ENCODE measurements at regions not wholly inside any gene's neighbourhood (a gene's known extent, or its start where the extent isn't known, plus 50 kb on each side); places are given as distances from the start of the nearest gene placed in this dataset.

- no peak for DNase-seq
Measured at GRCh38 chr2:60092781-60093180, 460.7 kb downstream of the BCL11A start.

GRCh38 chr2:60091894-60092293 lies 461.6 kb downstream of the BCL11A start:
- DNase-seq = no peak

- no peak for DNase-seq
Measured at GRCh38 chr2:60091266-60091665, 462.2 kb downstream of the BCL11A start.

GRCh38 chr2:60079562-60079961 lies 473.9 kb downstream of the BCL11A start:
- DNase-seq = no peak

GRCh38 chr2:60075048-60075447 lies 478.4 kb downstream of the BCL11A start:
- no peak for DNase-seq

GRCh38 chr2:60073201-60073600 lies 480.3 kb downstream of the BCL11A start:
- DNase-seq = no peak

- no peak for DNase-seq
Measured at GRCh38 chr2:60072609-60073008, 480.8 kb downstream of the BCL11A start.

- DNase-seq = no peak
Measured at GRCh38 chr2:60071490-60071831, 482.0 kb downstream of the BCL11A start.

- DNase-seq = no peak
Measured at GRCh38 chr2:60070736-60071489, 482.5 kb downstream of the BCL11A start.

- DNase-seq = no peak
Measured at GRCh38 chr2:60070196-60070595, 483.3 kb downstream of the BCL11A start.

GRCh38 chr2:60068755-60069154 lies 484.7 kb downstream of the BCL11A start:
- DNase-seq = no peak

- DNase-seq = no peak
Measured at GRCh38 chr2:60067006-60067405, 486.4 kb downstream of the BCL11A start.

GRCh38 chr2:60066096-60066839 lies 487.2 kb downstream of the BCL11A start:
- DNase-seq = no peak

GRCh38 chr2:60064687-60065389 lies 488.6 kb downstream of the BCL11A start:
- no peak for DNase-seq

GRCh38 chr2:60058781-60059180 lies 494.7 kb downstream of the BCL11A start:
- DNase-seq = no peak

GRCh38 chr2:60054571-60055340 lies 498.7 kb downstream of the BCL11A start:
- DNase-seq = no peak

GRCh38 chr2:60053791-60054190 lies 499.7 kb downstream of the BCL11A start:
- DNase-seq = no peak

- DNase-seq = no peak
Measured at GRCh38 chr2:60052601-60053000, 500.9 kb downstream of the BCL11A start.

- DNase-seq = no peak
Measured at GRCh38 chr2:60051991-60052390, 501.5 kb downstream of the BCL11A start.

GRCh38 chr2:60047944-60048525 lies 505.4 kb downstream of the BCL11A start:
- DNase-seq = no peak

GRCh38 chr2:60047347-60047746 lies 506.1 kb downstream of the BCL11A start:
- DNase-seq = no peak

- DNase-seq = no peak
Measured at GRCh38 chr2:60046529-60046928, 506.9 kb downstream of the BCL11A start.

- DNase-seq = no peak
Measured at GRCh38 chr2:60045456-60045855, 508.0 kb downstream of the BCL11A start.
